ENCODE measurements at regions not wholly inside any gene's neighbourhood (a gene's known extent, or its start where the extent isn't known, plus 50 kb on each side); places are given as distances from the start of the nearest gene placed in this dataset.
A peak's percentile ranks its signal among the peaks of the same experiment; 100 is the strongest.

DNA sequence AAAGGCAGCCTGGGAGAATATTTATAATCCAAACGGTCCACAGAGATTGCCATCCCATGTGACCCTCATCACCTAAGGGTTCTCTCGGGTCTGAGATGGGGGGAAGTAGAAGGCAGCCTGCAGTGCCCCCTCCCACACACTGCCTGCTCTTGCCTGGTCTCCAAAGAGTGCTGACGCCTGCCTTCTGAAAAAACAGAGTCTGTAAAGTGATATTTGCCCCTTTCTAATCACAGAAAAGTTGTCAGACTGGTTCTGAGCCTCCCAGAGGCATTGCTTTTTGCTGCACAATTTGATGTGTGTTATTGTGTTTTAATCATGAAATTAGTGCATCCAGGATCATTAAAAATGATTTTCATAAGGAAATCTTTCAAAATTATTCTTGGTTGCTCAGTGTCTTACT is 59.2 kb downstream of the TMEM30B start:
- Mint-ChIP-seq H3K27ac (ENCODE audit: low read depth, unreplicated experiment) (no peak overlapping the region), H3K4me1 (ENCODE audit: insufficient read depth, unreplicated experiment) (no peaks in the 10 kb centered on the region), H3K27me3 (ENCODE audit: insufficient read depth, unreplicated experiment) (no peaks in the 10 kb centered on the region), H3K4me3 (ENCODE audit: unreplicated experiment) (no peak overlapping the region), H3K9me3 (ENCODE audit: unreplicated experiment) (no peaks in the 10 kb centered on the region), H3K36me3 (ENCODE audit: insufficient read depth, unreplicated experiment) (no peaks in the 10 kb centered on the region)
- intact Hi-C loops (cut with micrococcal nuclease) = no loop called here
- BruUV-seq (replicated peaks) = no TSS peak
- ChIA-PET POLR2A (interaction anchor here (0.6 kb wide), 1 partner anchor 538 kb away, joined by 4 read pairs; no protein-coding TSS in a partner anchor), CTCF (interaction anchor here (0.6 to 0.9 kb wide), 2 partner anchors 113 to 957 kb away, joined by 3 read pairs; no protein-coding TSS in a partner anchor)
- no peak for DNase-seq (ENCODE audit: unreplicated experiment)
- TF ChIP-seq, protein P1, sequence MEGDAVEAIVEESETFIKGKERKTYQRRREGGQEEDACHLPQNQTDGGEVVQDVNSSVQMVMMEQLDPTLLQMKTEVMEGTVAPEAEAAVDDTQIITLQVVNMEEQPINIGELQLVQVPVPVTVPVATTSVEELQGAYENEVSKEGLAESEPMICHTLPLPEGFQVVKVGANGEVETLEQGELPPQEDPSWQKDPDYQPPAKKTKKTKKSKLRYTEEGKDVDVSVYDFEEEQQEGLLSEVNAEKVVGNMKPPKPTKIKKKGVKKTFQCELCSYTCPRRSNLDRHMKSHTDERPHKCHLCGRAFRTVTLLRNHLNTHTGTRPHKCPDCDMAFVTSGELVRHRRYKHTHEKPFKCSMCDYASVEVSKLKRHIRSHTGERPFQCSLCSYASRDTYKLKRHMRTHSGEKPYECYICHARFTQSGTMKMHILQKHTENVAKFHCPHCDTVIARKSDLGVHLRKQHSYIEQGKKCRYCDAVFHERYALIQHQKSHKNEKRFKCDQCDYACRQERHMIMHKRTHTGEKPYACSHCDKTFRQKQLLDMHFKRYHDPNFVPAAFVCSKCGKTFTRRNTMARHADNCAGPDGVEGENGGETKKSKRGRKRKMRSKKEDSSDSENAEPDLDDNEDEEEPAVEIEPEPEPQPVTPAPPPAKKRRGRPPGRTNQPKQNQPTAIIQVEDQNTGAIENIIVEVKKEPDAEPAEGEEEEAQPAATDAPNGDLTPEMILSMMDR (IDR thresholded peaks at IDR 0.05; ENCODE audit: unreplicated experiment) = no peak

DNA sequence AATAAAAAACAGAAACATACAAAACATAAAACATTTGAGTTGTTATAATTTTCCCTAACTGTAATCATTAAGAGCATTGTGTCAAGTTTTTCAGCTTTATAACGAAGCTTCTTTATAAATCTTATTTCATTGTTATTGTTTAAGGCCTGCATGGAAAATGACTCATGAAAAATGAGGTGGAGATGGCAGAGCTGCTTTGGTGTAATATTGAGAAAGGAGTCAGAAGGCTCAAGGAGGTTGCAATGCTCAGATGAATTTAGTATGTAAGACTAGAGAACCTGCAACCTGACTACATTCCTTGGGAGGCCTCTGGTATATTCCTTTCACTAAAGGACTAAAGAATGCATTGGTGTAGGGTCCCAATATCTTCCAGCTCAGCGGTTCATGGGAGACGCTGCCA is 61.5 kb downstream of the TMEM30B start:
- CTCF ChIA-PET = interaction anchor here (0.6 kb wide), 1 partner anchor 1723 kb away, joined by 3 read pairs; no protein-coding TSS in a partner anchor
- Mint-ChIP-seq H3K27ac (ENCODE audit: low read depth, unreplicated experiment) (no peak overlapping the region), H3K36me3 (ENCODE audit: insufficient read depth, unreplicated experiment) (no peaks in the 10 kb centered on the region), H3K27me3 (ENCODE audit: insufficient read depth, unreplicated experiment) (no peaks in the 10 kb centered on the region), H3K9me3 (ENCODE audit: unreplicated experiment) (no peaks in the 10 kb centered on the region), H3K4me1 (ENCODE audit: insufficient read depth, unreplicated experiment) (no peaks in the 10 kb centered on the region), H3K4me3 (ENCODE audit: unreplicated experiment) (no peak overlapping the region)
- TF ChIP-seq, protein P1 (IDR thresholded peaks at IDR 0.05; ENCODE audit: unreplicated experiment) = no peak
- DNase-seq (ENCODE audit: unreplicated experiment) = peak; percentile 8
- no TSS peak for BruUV-seq (replicated peaks)
- intact Hi-C loops (cut with micrococcal nuclease) = no loop called here
- POLR2A ChIA-PET = interaction anchor here (0.6 to 1.8 kb wide), 3 partner anchors 10 to 34 kb away, joined by 3 to 4 read pairs (median 3); no protein-coding TSS in a partner anchor

DNA sequence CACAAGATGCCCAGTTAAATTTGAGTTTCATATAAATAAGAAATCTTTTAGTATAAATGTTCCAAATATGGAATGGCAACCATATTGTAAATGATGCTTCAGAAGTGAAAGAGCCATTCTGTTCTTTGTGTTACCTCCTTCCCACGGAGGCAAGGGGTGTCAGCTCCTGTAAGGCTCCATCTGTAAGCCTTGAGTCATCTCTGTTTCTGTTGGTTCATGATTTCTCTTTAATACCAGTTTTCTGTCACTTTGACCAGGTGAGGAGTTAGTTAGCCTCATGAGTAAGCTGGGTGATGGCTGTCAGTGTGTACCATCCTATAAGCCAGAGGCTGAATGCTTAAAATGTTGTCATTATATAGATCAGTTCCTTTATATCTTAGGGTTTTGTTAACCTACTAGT is 61.9 kb downstream of the TMEM30B start:
- DNase-seq (ENCODE audit: unreplicated experiment) = no peak
- CTCF ChIA-PET = interaction anchor here (0.6 to 1.3 kb wide), 2 partner anchors 595 to 1722 kb away, joined by 3 to 5 read pairs; no protein-coding TSS in a partner anchor
- intact Hi-C loops (cut with micrococcal nuclease) = no loop called here
- Mint-ChIP-seq H3K4me3 (ENCODE audit: unreplicated experiment) (no peak overlapping the region), H3K9me3 (ENCODE audit: unreplicated experiment) (no peaks in the 10 kb centered on the region), H3K36me3 (ENCODE audit: insufficient read depth, unreplicated experiment) (no peaks in the 10 kb centered on the region), H3K27ac (ENCODE audit: low read depth, unreplicated experiment) (no peak overlapping the region), H3K4me1 (ENCODE audit: insufficient read depth, unreplicated experiment) (no peaks in the 10 kb centered on the region), H3K27me3 (ENCODE audit: insufficient read depth, unreplicated experiment) (no peaks in the 10 kb centered on the region)
- TF ChIP-seq, protein P1 (IDR thresholded peaks at IDR 0.05; ENCODE audit: unreplicated experiment) = no peak
- POLR2A ChIA-PET = interaction anchor here (0.7 to 1.8 kb wide), 2 partner anchors 10 to 13 kb away, joined by 3 to 4 read pairs; no protein-coding TSS in a partner anchor
- BruUV-seq (replicated peaks) = no TSS peak

DNA sequence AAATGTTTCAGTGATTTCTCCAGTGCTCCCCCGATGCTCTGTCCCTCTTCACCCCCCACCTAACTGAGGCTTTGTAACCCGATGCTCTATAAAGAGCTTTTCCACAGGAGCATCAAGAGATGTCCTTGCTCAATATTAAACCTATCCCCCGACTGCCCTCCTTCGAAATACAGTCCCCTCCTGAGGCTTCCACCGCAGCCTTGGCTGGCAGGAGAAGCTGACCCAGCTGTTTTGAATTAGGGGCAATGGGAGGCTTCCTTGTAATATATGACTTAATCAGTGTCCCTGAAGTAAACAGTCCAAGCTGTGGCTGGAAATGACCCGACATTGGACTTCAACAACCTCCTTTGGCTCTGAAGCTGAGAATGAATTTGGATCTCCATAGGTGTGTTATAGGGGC is 62.4 kb downstream of the TMEM30B start:
- H3K36me3 Mint-ChIP-seq (ENCODE audit: insufficient read depth, unreplicated experiment) = no peaks in the 10 kb centered on the region
- no peaks in the 10 kb centered on the region for H3K4me1 Mint-ChIP-seq (ENCODE audit: insufficient read depth, unreplicated experiment)

More for the DNA sequence above, 62.4 kb downstream of the TMEM30B start:
- intact Hi-C loops (cut with micrococcal nuclease) = no loop called here
- ChIA-PET POLR2A (interaction anchor here (0.6 to 1.8 kb wide), 3 partner anchors 9 to 15 kb away, joined by 3 to 4 read pairs (median 3); no protein-coding TSS in a partner anchor), CTCF (interaction anchor here (0.9 to 1.3 kb wide), 2 partner anchors 192 to 595 kb away, joined by 3 to 5 read pairs; no protein-coding TSS in a partner anchor)
- no peak for DNase-seq (ENCODE audit: unreplicated experiment)
- H3K9me3 Mint-ChIP-seq (ENCODE audit: unreplicated experiment) = no peaks in the 10 kb centered on the region
- H3K4me3 Mint-ChIP-seq (ENCODE audit: unreplicated experiment) = no peak overlapping the region
- no peak overlapping the region for H3K27ac Mint-ChIP-seq (ENCODE audit: low read depth, unreplicated experiment)
- no TSS peak for BruUV-seq (replicated peaks)
- no peaks in the 10 kb centered on the region for H3K27me3 Mint-ChIP-seq (ENCODE audit: insufficient read depth, unreplicated experiment)
- TF ChIP-seq, protein P1 (IDR thresholded peaks at IDR 0.05; ENCODE audit: unreplicated experiment) = no peak

Measured in MCF 10A (cell line).